ENCODE measurements at regions not wholly inside any gene's neighbourhood (a gene's known extent, or its start where the extent isn't known, plus 50 kb on each side); places are given as distances from the start of the nearest gene placed in this dataset.

- TF ChIP-seq CTCF (IDR thresholded peaks at IDR 0.05; ENCODE audit: low read length) (no peak), EZH2 (optimal IDR thresholded peaks at IDR 0.05; ENCODE audit: low read depth, low read length) (no peak), EZH2phosphoT487 (IDR thresholded peaks at IDR 0.05; ENCODE audit: low read length) (no peak)
Observed at GRCh38 chr2:65537651-65538385, 105.4 kb upstream of the SPRED2 start.
